Kidney (tissue), 13 donors: ENCODE measurements at regions not wholly inside any gene's neighbourhood (a gene's known extent, or its start where the extent isn't known, plus 50 kb on each side); places are given as distances from the start of the nearest gene placed in this dataset.

Experiments
- DNase-seq, 5 donors: peaks; one replicate each; pipeline ENCODE4 v3.0.0-alpha.2; 2013 to 2020
- FAIRE-seq: peaks from 2 replicates; lab custom pipeline; 2012; peaks lifted over from hg19 to GRCh38; lab: Jason Lieb, UNC
- H3K27ac ChIP-seq, 2 donors: one replicate each; pipeline ENCODE4 v1.7.0; 2013; ENCODE audit warnings: low read depth in 2 of 2, low read length in 2 of 2, inconsistent platforms in 1 of 2
- H3K27me3 ChIP-seq: one replicate; pipeline ENCODE4 v1.7.1; 2013; ENCODE audit warnings: low read length, inconsistent platforms; ENCODE audit not compliant: control insufficient read depth, insufficient read depth
- H3K36me3 ChIP-seq, 3 donors: one replicate each; pipeline versions ENCODE4 v1.7.0 to v1.7.1; 2013; ENCODE audit warnings: low read length in 3 of 3, control low read depth in 1 of 3, inconsistent platforms in 1 of 3; ENCODE audit not compliant: insufficient read depth in 3 of 3, control insufficient read depth in 2 of 3
- H3K4me1 ChIP-seq, 3 donors: one replicate each; pipeline versions ENCODE4 v1.7.0 to v1.7.1; 2013; ENCODE audit warnings: low read length in 3 of 3, inconsistent platforms in 1 of 3, low read depth in 1 of 3; ENCODE audit not compliant: control insufficient read depth in 2 of 3, insufficient read depth in 2 of 3
- H3K4me3 ChIP-seq, 3 donors: one replicate each; pipeline versions ENCODE4 v1.7.0 to v1.8.1; 2013; ENCODE audit warnings: low read length in 3 of 3, control low read depth in 1 of 3, inconsistent platforms in 1 of 3
- H3K9ac ChIP-seq, 3 donors: one replicate each; pipeline versions ENCODE4 v1.7.0 to v1.7.1; 2013; ENCODE audit warnings: low read length in 3 of 3, control low read depth in 1 of 3, inconsistent platforms in 1 of 3
- H3K9me3 ChIP-seq, 3 donors: one replicate each; pipeline versions ENCODE4 v1.7.0 to v1.7.1; 2013; ENCODE audit warnings: low read length in 3 of 3, control low read depth in 1 of 3, inconsistent platforms in 1 of 3; ENCODE audit not compliant: control insufficient read depth in 2 of 3, insufficient read depth in 1 of 3
- intact Hi-C: fragments of 100-400 bp; cut with DNase I; formaldehyde crosslinking; loops from one replicate; pipeline ENCODE4 v1.11.1; 2022
- TF ChIP-seq, protein P1 (sequence below): IDR thresholded peaks from 3 replicates; pipeline ENCODE4 v1.5.1; 2012; ENCODE audit warnings: mild to moderate bottlenecking, moderate library complexity, borderline replicate concordance; ENCODE audit not compliant: insufficient read depth; ENCODE audit errors: extremely low read depth
- donor health status: control.
- donor health status: control.
- donor health status: control.
- donor health status: control.
- donor health status: control.
- donor health status: DM: yes; HTN: yes; CAD: no.
- donor health status: Normal renal cell carcinoma (clear cell type).

- Histone ChIP-seq H3K4me1 (peaks cover 0 to 2% (median 0%) of the 10 kb centered on the region in 3 donors), H3K9ac (no peak overlapping the region), H3K27me3 (no peaks in the 10 kb centered on the region), H3K36me3 (no peaks in the 10 kb centered on the region), H3K9me3 (no peaks in the 10 kb centered on the region), H3K27ac (no peak overlapping the region), H3K4me3 (no peak overlapping the region)
- intact Hi-C loops, result no loop called here
- DNase-seq (peak in 3 of 5 donors; percentile 28 to 51 (median 44)), FAIRE-seq (no peak)
- TF ChIP-seq, protein P1, sequence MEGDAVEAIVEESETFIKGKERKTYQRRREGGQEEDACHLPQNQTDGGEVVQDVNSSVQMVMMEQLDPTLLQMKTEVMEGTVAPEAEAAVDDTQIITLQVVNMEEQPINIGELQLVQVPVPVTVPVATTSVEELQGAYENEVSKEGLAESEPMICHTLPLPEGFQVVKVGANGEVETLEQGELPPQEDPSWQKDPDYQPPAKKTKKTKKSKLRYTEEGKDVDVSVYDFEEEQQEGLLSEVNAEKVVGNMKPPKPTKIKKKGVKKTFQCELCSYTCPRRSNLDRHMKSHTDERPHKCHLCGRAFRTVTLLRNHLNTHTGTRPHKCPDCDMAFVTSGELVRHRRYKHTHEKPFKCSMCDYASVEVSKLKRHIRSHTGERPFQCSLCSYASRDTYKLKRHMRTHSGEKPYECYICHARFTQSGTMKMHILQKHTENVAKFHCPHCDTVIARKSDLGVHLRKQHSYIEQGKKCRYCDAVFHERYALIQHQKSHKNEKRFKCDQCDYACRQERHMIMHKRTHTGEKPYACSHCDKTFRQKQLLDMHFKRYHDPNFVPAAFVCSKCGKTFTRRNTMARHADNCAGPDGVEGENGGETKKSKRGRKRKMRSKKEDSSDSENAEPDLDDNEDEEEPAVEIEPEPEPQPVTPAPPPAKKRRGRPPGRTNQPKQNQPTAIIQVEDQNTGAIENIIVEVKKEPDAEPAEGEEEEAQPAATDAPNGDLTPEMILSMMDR, result no peak
Observed at GRCh38 chr1:203985044-203985443, 87.9 kb upstream of the SOX13 start.

DNA sequence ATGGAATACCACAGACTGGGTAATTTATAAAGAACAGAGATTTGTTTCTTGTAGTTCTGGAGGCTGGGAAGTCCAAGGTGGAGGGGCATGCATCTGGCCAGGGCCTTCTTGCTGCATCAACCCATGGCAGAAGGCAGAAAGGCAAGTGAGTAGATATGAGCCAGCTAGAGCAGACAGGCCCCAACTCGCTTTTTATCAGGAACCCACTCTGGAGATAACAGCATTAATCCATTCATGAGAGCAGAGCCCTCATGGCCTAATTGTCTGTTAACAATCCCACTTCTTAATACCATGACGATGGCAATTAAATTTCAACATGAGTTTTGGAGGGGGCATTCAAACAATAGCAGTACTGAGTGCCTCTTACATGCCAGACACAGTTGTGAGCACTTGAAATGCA is 87.2 kb upstream of the SOX13 start:
- Histone ChIP-seq H3K27ac (no peak overlapping the region), H3K4me3 (no peak overlapping the region), H3K36me3 (no peaks in the 10 kb centered on the region), H3K9ac (no peak overlapping the region), H3K27me3 (no peaks in the 10 kb centered on the region), H3K4me1 (peaks cover 0 to 2% (median 0%) of the 10 kb centered on the region in 3 donors), H3K9me3 (no peaks in the 10 kb centered on the region)
- intact Hi-C loops, result no loop called here
- DNase-seq, result no peak
- TF ChIP-seq, protein P1, result no peak
- FAIRE-seq, result no peak

GRCh38 chr1:203986887-203987461 is 85.9 kb upstream of the SOX13 start:
- no peak overlapping the region for H3K9ac ChIP-seq
- no peak overlapping the region for H3K27ac ChIP-seq
- FAIRE-seq, result no peak
- no peaks in the 10 kb centered on the region for H3K36me3 ChIP-seq
- H3K27me3 ChIP-seq, result no peaks in the 10 kb centered on the region
- H3K9me3 ChIP-seq, result no peaks in the 10 kb centered on the region
- peak in 4 of 5 donors; percentile 35 to 74 (median 42) for DNase-seq
- no peak overlapping the region for H3K4me3 ChIP-seq
- intact Hi-C loops, result no loop called here
- TF ChIP-seq, protein P1, result no peak
- peaks cover 0 to 2% (median 0%) of the 10 kb centered on the region in 3 donors for H3K4me1 ChIP-seq

- TF ChIP-seq, protein P1, result no peak
- Histone ChIP-seq H3K27ac (no peak overlapping the region), H3K4me3 (no peak overlapping the region), H3K9ac (no peak overlapping the region), H3K4me1 (peaks cover 0 to 2% (median 0%) of the 10 kb centered on the region in 3 donors), H3K27me3 (no peaks in the 10 kb centered on the region), H3K9me3 (no peaks in the 10 kb centered on the region), H3K36me3 (no peaks in the 10 kb centered on the region)
- FAIRE-seq (no peak), DNase-seq (no peak)
- intact Hi-C loops, result no loop called here
Observed at GRCh38 chr1:203990118-203990517, 82.8 kb upstream of the SOX13 start.
